GM18499 (cell line): ENCODE measurements at regions not wholly inside any gene's neighbourhood (a gene's known extent, or its start where the extent isn't known, plus 50 kb on each side); places are given as distances from the start of the nearest gene placed in this dataset.

Source experiments
- ATAC-seq: cut with Tn5 transposase; IDR thresholded peaks from one replicate; pipeline ENCODE4 v1.9.1; 2021; ENCODE audit warnings: moderate number of reproducible peaks; ENCODE audit not compliant: insufficient read depth, unreplicated experiment

DNA sequence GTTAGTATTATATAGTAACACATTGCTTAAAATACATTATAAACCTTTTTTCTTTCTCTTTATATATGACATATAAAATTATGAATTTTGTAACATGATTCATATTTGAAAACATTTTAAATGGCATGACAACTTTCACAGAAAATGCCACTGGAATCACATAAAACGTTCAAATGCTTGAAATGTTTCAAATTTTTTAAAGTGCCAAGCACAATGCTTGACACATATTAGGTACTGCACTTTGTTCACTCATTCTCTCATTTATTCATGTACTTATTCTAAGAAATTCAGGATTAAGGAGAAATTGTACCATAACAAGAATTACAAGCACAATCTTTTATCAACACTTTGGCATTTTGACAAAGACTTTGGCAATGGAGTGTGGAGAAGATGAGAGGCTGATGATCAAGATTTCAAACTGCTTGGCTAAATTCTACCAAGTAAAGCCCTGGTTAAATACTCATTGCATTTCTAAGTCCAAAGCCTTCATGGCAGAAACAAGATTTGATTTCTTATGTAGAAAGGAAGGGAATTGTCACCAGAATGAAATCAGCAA, 232.2 kb downstream of the C12orf50 start:
- no peak for ATAC-seq

DNA sequence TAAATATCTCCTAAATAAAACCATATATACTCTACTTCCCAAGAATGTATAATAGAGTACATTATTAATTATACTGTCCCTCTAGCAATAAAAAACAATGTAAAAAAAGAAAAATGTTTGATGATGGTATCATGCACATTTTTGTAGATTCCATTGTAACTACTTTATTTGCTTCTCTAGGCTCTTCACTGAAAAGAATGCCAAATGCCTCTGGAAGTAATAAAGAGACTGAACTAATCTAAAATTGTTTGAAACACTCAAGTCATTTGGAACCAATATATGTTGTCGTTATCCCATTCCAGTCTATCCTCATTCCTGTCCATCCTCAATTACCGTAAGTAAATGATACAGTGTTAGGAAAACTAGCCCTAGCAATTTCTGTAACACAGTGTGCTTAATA, 233.6 kb downstream of the C12orf50 start:
- ATAC-seq, result no peak

DNA sequence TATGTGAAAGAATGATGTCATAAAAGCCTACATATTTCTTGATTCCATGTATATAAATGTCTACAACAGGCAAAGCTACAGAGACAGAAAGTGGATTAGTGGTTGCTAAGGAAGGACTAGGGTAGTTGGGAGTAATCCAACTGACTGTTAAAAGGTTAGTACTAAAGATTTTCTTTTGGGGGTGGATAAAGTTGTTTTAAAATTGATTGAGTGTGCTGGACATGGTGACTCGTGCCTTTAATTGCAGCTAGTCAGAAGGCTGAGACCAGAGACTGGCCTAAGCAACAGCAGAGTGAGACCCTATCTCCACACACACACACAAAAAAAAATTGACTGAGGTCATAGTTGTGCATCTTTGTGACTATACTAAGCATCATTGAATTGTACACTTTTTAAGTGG, 234.3 kb downstream of the C12orf50 start:
- ATAC-seq, result no peak

DNA sequence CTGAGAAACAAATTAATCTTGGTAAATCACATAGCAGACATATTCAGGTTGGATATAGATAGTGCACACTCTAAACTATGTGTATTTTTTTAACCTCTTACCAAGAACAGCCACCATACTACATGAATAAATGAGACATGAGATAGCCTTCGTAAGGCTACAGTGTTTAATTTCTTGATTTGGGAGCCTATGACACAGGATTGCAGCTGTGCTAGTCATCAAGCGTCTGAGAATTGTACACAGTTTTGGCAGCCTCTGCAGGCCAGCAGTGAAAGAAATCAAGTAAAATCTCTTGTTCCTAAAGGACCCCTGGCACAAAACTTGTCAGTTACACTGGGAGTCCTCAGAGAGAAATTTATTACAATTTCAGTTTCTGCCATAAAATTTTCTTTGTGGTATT, 236.1 kb downstream of the C12orf50 start:
- ATAC-seq, result no peak

DNA sequence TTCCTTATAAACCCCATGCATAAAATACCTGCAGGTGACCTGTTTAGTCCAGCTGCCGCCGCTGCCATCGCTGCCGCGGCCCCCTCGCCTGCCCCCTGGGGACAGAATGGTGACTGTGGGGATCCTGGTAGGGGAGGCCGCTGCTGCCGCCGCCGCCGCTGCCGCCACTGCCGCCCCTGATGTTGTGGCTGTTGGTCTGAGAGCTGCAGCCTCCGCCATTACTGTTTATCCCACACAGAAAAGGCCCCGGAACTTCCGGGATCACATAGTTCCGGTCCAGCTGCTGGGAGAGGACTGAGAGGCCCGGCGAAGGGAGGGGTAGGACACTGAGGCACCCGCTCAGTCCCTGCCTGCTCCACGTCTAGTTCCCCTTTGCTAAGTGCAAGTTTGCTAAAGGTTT, 244.9 kb downstream of the C12orf50 start:
- ATAC-seq, result no peak

DNA sequence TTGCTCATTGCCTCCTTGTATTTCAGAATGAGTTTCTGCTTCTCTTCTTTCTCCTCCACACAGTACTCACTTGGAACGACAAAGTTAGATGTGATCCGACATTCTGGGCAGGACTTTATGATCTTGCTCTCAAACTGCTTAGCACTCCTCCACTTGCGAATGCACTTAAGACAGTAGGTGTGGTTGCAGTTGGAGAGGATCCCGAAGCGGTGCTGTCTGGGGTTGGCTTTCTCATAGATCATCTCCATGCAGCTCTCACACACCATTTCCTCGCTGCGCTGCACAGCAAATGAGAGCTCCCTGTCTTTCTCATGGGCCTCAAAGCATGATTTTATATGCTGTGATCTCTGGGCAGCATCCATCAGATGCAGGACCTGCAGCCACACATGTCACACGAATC, 245.7 kb downstream of the C12orf50 start:
- no peak for ATAC-seq

DNA sequence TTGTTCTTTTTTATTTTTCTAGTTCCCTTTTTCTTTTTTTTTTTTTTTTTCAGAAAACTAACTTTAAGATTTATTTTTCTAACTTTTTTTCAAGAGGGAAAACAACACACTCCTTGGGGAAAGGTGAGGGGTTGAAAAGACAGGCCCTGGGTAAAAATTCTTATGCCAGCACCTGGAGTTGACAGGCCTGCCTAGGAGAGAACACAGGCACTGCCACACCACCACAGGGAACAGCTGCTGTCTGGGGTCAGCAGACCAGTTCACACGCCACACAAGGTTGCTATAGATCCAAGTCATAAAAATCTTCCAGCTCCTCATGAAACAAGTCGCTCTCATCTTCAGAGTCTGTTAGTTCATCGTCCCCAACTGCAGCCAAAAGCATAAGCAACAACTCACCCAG, 246.4 kb downstream of the C12orf50 start:
- ATAC-seq, result no peak

DNA sequence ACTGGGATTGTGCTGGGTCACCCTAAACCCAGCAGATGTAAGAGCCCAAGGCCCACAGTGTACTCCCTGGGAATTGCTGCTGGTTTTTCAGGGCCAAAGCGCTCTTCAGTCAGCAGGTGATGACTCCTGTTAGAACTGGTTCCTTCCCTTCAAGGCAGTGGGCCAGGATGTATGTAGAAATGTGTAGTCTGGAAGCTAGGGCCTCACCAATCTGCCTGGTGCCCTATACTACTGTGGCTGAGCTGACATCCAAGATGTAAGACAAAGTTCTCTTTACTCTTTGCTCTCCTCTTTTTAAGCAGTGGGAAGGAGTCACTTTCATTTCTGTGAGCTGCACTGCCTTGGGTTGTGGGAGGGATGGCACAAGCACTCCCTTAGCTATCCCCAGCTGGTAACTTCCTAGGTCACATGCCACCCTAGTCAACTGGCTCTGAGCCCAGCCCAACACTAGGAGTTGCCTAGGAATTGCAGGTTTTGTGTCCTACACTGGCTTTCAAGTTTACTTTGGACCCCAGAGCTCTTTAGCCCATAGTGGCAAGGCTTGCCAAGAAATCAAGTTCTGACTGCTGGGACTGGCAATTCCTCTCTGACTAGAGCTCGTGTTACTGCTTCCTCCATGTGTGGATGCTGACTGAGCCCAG, 249.2 kb downstream of the C12orf50 start:
- no peak for ATAC-seq

DNA sequence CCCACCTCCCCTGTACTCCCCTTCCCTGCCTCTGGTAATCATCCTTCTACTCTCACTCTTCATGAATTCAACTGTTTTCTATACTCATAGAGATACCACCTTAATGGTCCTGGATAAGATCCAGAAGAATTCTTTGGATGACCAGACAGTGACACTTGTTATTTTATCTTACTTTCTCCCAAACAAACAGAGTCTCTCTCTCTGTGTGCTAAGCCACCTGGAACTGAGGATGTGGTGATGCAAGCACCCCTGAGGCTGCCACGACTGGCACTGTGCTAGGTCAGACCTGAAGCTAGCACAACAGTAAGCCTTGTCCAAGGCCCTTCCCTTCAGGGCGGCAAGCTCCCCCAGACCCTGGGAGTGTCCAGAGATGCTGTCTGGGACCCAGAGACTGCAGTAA, 250.2 kb downstream of the C12orf50 start:
- ATAC-seq, result no peak

DNA sequence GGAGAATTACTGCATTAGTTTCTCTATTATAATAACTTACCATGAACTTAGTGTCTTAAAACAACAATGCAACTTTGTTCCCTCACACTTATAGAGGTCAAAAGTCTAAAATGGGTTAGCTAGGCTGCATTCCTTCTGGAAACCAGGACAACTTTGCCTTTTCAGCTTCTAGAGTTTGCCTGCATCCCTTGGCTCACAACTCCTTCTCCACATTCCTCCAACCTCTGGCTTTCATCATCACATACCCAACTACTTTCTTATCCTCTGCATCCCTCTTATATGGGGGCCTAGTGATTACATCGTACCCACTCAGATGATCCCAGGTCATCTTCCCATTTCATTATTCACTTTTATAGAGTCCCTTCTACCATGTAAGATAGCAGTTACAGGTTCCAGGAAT, 251.1 kb downstream of the C12orf50 start:
- no peak for ATAC-seq

DNA sequence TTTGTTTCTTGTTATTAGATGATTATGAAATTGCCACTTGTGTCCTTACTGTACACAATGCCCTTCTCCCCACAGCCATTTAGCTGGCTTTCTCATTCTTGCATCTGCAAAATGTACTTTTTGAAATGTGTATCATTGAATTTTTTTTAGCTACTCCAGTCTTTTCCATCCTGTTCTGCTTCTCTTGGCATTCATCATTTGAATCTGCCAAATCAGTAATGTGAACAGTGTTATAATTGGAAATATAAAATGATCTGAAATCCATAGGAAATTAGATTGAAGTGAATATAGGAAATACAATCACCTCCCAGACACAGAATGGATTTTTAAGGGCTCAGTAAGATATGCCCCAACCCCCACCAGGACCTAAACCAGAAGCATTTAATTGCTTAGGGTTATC, 253.4 kb downstream of the C12orf50 start:
- no peak for ATAC-seq

DNA sequence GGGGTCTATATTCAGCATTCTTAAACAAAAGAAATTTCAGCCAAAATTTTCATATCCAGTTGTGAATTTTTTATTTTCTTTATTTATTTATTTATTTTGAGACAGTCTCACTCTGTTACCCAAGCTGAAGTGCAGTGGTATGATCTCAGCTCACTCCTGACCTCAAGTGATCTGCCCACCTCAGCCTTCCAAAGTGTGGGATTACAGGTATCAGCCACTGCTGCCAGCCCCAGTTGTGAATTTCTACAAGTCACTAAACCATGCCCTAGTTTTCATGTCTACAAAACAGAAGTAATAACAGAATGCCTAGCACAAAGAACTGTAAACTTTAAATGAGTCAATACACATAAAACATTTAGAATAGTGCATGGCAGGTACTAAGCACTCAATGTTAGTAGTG, 254.2 kb downstream of the C12orf50 start:
- no peak for ATAC-seq

DNA sequence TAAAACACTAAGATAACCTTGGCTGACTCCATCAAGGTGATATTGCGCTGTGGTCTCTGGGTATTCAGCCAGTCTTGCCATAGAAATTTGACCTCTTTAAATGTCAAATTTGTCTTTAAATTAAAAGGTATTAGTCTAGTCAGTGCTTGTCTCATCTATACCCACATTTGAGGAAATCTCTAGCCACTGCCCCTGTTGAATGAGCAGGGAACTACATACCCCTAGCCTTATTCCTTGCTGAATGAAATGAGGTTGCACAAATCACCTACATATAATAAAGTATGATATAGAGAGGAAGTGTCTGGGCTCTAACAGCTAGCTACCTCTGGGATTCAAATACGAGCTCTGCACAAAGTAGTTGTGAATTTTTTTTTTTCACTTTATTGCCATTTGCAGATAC, 256.8 kb downstream of the C12orf50 start:
- ATAC-seq, result no peak

DNA sequence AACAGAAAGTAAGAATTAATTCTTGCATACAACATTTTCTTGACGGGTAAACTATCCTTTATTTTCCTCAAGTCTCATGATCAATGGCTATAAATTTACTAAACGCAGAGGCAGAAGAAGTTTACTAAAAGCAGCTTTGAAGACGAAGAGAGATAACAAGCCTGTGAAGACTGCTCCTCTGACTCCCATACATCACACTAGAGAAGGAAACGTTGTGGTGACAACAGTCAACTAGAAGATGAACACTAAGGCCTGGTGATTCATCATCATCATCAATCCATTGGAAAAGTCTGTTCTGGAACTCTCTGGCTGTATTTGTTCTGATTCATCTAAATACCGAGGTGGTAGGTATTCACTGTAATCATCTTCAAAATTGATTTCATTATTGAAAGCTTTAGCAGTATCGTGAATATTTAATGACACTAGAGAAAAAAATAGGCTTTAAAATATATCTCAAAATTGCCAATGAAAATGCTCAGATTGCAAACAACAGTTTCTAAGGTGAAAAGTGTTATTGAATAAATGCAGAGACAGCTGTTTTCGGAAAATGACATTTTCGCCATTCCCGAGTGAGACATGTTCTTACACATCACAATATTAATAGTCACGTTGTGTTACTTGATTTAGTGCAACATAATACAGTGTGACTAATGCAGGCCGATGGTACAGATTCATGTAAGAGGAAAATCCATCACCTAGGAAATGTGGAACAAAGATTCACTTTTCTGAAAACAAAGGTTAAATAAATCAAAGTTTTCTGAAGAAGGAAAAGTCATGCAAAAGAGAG, 260.5 kb downstream of the C12orf50 start:
- no peak for ATAC-seq

DNA sequence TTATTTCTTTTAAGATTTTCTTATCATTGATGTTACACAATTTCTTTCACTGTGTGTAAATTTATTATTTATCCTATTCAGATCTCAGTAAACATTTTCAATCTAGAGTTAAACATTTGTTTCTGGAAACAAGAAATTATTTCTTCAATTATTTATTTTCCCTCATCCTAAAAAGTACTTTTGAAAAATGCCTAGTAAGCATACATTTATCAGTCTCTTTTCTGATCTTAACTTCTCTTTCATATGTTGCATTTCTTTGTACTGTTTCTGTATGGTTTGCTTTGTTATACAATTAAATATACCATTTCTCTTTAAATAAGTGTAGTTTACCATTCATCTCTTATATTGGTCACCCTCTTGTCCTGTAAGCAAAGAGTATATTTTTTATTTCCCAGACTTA, 263.2 kb downstream of the C12orf50 start:
- no peak for ATAC-seq

DNA sequence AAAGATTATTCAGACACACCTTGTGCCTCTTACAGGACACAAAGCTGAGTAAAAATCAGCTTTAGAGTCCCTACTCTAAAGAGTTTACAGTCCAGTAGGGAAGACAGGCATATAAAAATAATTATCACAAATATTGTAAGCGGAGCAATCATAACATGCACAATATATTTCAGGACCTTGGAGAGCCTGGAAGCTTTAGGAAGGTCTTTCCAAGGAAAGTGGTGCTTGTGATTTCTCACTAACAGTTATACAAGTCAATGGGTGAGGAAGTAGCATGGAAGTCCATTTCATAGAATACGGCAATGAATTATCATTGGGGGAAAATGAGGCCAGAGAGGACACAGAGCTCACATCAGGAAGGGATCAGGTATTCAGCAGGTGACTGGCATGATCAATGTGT, 268.3 kb downstream of the C12orf50 start:
- no peak for ATAC-seq

DNA sequence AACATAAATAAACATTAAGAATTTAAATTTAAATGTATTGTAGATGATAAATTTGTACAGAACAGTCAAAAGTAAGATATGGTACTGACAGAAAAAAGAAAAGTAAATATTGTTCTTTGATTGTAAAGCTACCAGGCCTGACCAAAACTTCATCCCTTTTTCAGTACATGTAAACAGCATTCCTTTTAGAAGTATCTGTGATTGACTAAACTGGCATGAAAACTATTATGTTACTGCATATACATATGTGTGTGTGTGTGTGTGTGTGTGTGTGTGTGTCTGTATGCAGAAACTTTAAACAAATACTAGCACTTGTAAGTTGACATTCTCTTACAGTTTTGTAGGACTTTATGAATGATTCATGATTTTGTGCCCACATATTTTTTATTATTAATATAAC, 270.9 kb downstream of the C12orf50 start:
- ATAC-seq, result no peak

DNA sequence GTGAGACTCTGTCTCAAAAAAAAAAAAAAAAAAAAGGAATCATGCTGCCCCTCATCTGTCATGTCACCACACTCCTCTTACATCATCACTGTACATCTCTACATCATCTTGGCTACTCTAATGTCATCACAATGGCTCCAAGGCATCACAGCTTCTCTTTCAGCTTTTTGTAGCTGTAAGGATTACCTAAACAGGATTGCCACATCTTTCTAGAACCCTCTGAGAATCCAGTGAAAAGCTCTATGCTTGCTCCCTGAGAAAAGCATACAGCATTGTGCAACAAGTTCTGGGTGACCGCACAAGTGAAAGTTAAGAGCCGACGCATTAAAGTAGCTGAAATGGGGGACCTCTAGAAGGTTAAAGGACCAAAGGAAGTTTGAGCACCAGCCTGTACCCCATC, 272.5 kb downstream of the C12orf50 start:
- ATAC-seq, result no peak

DNA sequence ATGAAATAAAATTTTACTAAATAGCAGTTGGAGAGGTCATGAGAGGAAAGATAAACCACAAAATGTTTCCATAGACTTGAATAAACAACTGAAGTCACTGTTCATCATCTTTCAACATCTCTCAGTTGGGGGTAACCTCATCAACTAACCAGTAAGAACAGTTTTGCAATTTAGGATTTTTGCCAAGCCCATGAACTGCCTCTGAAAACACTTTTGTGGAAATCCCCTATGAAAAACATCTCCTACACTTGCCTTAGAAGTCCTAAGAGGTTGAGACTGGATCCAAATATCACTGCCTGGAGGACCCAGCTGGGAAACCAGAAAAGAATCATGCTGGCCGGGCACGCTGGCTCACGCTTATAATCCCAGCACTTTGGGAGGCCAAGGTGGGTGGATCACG, 273.1 kb downstream of the C12orf50 start:
- ATAC-seq, result no peak

DNA sequence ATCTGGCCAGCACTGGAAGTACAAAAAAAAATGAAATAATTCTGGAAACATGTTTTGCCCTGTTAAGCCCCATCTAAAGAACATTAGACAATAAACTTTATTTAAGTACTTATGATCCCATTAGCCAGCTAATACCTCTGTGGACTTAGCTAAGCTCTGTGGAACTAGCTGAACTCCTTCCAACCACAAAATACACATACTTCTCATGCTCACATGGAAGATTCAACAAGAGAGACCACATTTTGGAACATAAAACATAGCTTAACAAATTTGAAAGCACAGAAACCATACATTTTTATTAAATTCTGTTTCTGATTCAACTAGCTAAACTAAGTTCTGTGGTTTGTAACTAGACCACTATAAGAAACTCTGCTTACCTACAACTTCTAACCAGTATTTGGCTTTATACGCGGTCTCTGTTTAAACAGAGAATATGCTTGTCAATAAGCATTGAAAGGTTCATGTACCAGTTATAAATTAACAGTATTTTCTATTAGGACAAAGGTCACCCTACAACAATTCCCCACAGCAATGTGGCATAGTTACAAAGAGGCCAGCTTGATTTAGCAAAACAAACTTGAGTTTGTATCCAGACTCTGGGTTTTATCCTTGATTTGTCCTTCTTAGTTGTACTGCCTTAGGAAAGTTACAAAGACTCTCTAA, 300.1 kb downstream of the C12orf50 start:
- no peak for ATAC-seq

DNA sequence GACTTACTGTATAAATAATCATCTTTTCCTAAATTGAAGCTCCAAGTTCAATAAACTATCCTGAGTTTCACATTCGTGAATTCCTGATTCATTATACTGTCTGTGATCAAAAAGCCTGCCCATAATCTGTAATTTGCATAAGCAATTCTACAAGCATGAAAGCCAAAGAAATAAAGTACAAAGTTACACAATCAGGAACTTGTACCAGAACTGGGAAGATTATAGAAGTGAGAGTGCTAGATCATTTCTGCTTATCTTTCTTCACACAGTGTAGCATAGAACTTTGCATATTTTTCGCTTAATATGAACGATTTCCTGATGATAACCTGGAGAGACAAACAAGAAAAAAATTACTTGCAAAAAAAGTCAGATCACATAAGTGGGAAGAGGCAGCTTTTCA, 308.2 kb downstream of the C12orf50 start:
- no peak for ATAC-seq
